CD4-positive, alpha-beta T cell (primary cell): ENCODE measurements at regions not wholly inside any gene's neighbourhood (a gene's known extent, or its start where the extent isn't known, plus 50 kb on each side); places are given as distances from the start of the nearest gene placed in this dataset.

Experiments
- ATAC-seq: fragments of 200-7000 bp; cut with Tn5 transposase; one replicate; pipeline ENCODE4 v1.10.0; 2022; ENCODE audit warnings: mild to moderate bottlenecking; ENCODE audit not compliant: poor library complexity
- CTCF ChIA-PET: fragments of 350-600 bp; sonication (Branson Sonifier 250); formaldehyde crosslinking; loops from one replicate; lab custom pipeline; 2021; ENCODE audit warnings: antibody characterized with exemption, inconsistent platforms; lab: Charles Lee
- POLR2A ChIA-PET: fragments of 350-600 bp; sonication (Branson Sonifier 250); formaldehyde crosslinking; loops from one replicate; lab custom pipeline; 2021; ENCODE audit warnings: antibody characterized with exemption, inconsistent platforms; lab: Charles Lee
- DNase-seq, 14 experiments: peaks; one replicate each; pipeline ENCODE4 v3.0.0-alpha.2; 2013 to 2020; ENCODE audit warnings: mixed read lengths in 2 of 14
- H3K27ac ChIP-seq, 2 donors: one replicate each; pipeline versions ENCODE4 v1.5.1 to v1.7.0; 2013; ENCODE audit warnings: low read length in 2 of 2, low read depth in 1 of 2, mild to moderate bottlenecking in 1 of 2
- H3K27me3 ChIP-seq, 2 experiments: 1 replicate in 1 of 2; 2 replicates in 1 of 2; pipeline versions ENCODE4 v1.6.1 to v1.7.0; 2013; ENCODE audit warnings: low read length in 2 of 2, control low read depth in 1 of 2, mild to moderate bottlenecking in 1 of 2, moderate library complexity in 1 of 2; ENCODE audit not compliant: insufficient read depth in 2 of 2, control insufficient read depth in 1 of 2
- H3K36me3 ChIP-seq: one replicate; pipeline ENCODE4 v1.6.1; 2013; ENCODE audit warnings: low read length, control low read depth; ENCODE audit not compliant: insufficient read depth
- H3K4me1 ChIP-seq: one replicate; pipeline ENCODE4 v1.6.1; 2013; ENCODE audit warnings: low read length, control low read depth; ENCODE audit not compliant: insufficient read depth
- H3K4me3 ChIP-seq: one replicate; pipeline ENCODE4 v1.5.1; 2013; ENCODE audit warnings: mild to moderate bottlenecking, low read length, moderate library complexity
- H3K9me3 ChIP-seq, 2 experiments: 1 replicate in 1 of 2; 2 replicates in 1 of 2; pipeline versions ENCODE4 v1.6.1 to v1.7.0; 2013; ENCODE audit warnings: low read length in 2 of 2, mild to moderate bottlenecking in 2 of 2, control low read depth in 1 of 2, moderate library complexity in 1 of 2; ENCODE audit not compliant: control insufficient read depth in 1 of 2, insufficient read depth in 1 of 2
- H3K27ac Mint-ChIP-seq: one replicate; pipeline ENCODE4 v1.8.0; 2020; ENCODE audit warnings: mixed read lengths
- H3K27me3 Mint-ChIP-seq: one replicate; pipeline ENCODE4 v1.8.0; 2021; ENCODE audit warnings: mixed read lengths
- H3K36me3 Mint-ChIP-seq: one replicate; pipeline ENCODE4 v1.8.0; 2021; ENCODE audit warnings: low read depth, mixed read lengths
- H3K4me1 Mint-ChIP-seq: one replicate; pipeline ENCODE4 v1.8.0; 2021; ENCODE audit warnings: low read depth, mixed read lengths
- H3K4me3 Mint-ChIP-seq: one replicate; pipeline ENCODE4 v1.8.0; 2020; ENCODE audit warnings: mild to moderate bottlenecking, mixed read lengths
- H3K9me3 Mint-ChIP-seq: one replicate; pipeline ENCODE4 v1.8.0; 2020; ENCODE audit warnings: mixed read lengths
- CTCF ChIP-seq: fragments of 200-600 bp; IDR thresholded peaks from one replicate; pipeline ENCODE4 v1.8.0; 2022; ENCODE audit warnings: antibody characterized with exemption, mild to moderate bottlenecking
- intact Hi-C, 2 experiments: fragments of 100-400 bp; cut with DNase I in 1 of 2; cut with micrococcal nuclease in 1 of 2; formaldehyde crosslinking; loops; one replicate each; pipeline versions ENCODE4 v1.15.1 to v1.9.0; 2023 to 2025; cut with DNase I, micrococcal nuclease

GRCh38 chr2:192555740-192556139 lies 361.0 kb upstream of the TMEFF2 start:
- ATAC-seq (no peak), DNase-seq (no peak)
- Mint-ChIP-seq H3K27me3 (no peaks in the 10 kb centered on the region), H3K4me3 (no peak overlapping the region), H3K36me3 (no peaks in the 10 kb centered on the region), H3K4me1 (no peaks in the 10 kb centered on the region), H3K27ac (no peak overlapping the region), H3K9me3 (no peaks in the 10 kb centered on the region)
- no peak overlapping the region for H3K4me3 ChIP-seq
- ChIA-PET POLR2A (no interaction called here), CTCF (interaction anchor here (0.6 kb wide), 1 partner anchor 41 kb away, joined by 3 read pairs; no protein-coding TSS in a partner anchor)
- no peak overlapping the region for H3K27ac ChIP-seq
- intact Hi-C loops, result no loop called here
- no peak for TF ChIP-seq CTCF
- H3K4me1 ChIP-seq, result no peaks in the 10 kb centered on the region
- H3K9me3 ChIP-seq, result no peaks in the 10 kb centered on the region
- H3K36me3 ChIP-seq, result no peaks in the 10 kb centered on the region
- H3K27me3 ChIP-seq, result no peaks in the 10 kb centered on the region

- H3K4me1 Mint-ChIP-seq, result no peaks in the 10 kb centered on the region
- H3K36me3 Mint-ChIP-seq, result no peaks in the 10 kb centered on the region
- no peak overlapping the region for H3K27ac Mint-ChIP-seq
- TF ChIP-seq CTCF, result no peak
- CTCF ChIA-PET, result no interaction called here
- POLR2A ChIA-PET, result no interaction called here
- H3K9me3 Mint-ChIP-seq, result no peaks in the 10 kb centered on the region
- intact Hi-C loops, result no loop called here
- Histone ChIP-seq H3K27me3 (no peaks in the 10 kb centered on the region), H3K9me3 (no peaks in the 10 kb centered on the region), H3K36me3 (no peaks in the 10 kb centered on the region), H3K4me1 (no peaks in the 10 kb centered on the region), H3K4me3 (no peak overlapping the region), H3K27ac (no peak overlapping the region)
- H3K27me3 Mint-ChIP-seq, result no peaks in the 10 kb centered on the region
- ATAC-seq, result no peak
- no peak overlapping the region for H3K4me3 Mint-ChIP-seq
- DNase-seq, result no peak
Observed at GRCh38 chr2:192551760-192552159, 357.0 kb upstream of the TMEFF2 start.

GRCh38 chr2:192546565-192546964 lies 351.8 kb upstream of the TMEFF2 start:
- Mint-ChIP-seq H3K27me3 (no peaks in the 10 kb centered on the region), H3K4me3 (no peak overlapping the region), H3K27ac (no peak overlapping the region), H3K4me1 (no peaks in the 10 kb centered on the region), H3K9me3 (no peaks in the 10 kb centered on the region), H3K36me3 (no peaks in the 10 kb centered on the region)
- Histone ChIP-seq H3K27me3 (no peaks in the 10 kb centered on the region), H3K9me3 (no peaks in the 10 kb centered on the region), H3K4me1 (no peaks in the 10 kb centered on the region), H3K27ac (no peak overlapping the region), H3K4me3 (no peak overlapping the region), H3K36me3 (no peaks in the 10 kb centered on the region)
- intact Hi-C loops, result no loop called here
- POLR2A ChIA-PET, result no interaction called here
- CTCF ChIA-PET, result no interaction called here
- no peak for TF ChIP-seq CTCF
- ATAC-seq, result no peak
- no peak for DNase-seq
